SK-N-SH (cell line): ENCODE measurements at regions not wholly inside any gene's neighbourhood (a gene's known extent, or its start where the extent isn't known, plus 50 kb on each side); places are given as distances from the start of the nearest gene placed in this dataset.

ENCODE experiments used
- CTCF ChIA-PET: fragments of 300-600, 350-600 bp; formaldehyde crosslinking; extraction: SDS; loops from one replicate; lab custom pipeline; 2021; lab: Yijun Ruan, JAX
- POLR2A ChIA-PET: fragments of 350-600 bp; sonication (Branson Sonifier 250); formaldehyde crosslinking; extraction: SDS; loops from one replicate; lab custom pipeline; 2020; ENCODE audit warnings: antibody characterized with exemption, inconsistent platforms; lab: Yijun Ruan, JAX
- DNase-seq: peaks from one replicate; pipeline ENCODE4 v3.0.0; 2012
- H2AFZ ChIP-seq: fragments of 200-600 bp; sonication (generic); 2 replicates; pipeline ENCODE4 v1.8.1; 2016; ENCODE audit warnings: antibody characterized with exemption, mild to moderate bottlenecking, low read depth
- H3F3A ChIP-seq: fragments of 200-600 bp; sonication (generic); replicated peaks from 2 replicates; pipeline ENCODE3; 2016; ENCODE audit warnings: antibody characterized with exemption, mild to moderate bottlenecking; ENCODE audit not compliant: insufficient read depth
- H3K27ac ChIP-seq, 2 experiments: fragments of 200-500 bp in 1 of 2; fragments of 200-600 bp in 1 of 2; sonication (Bioruptor generic) in 1 of 2; sonication (generic), shearing (Covaris generic) in 1 of 2; 2 replicates each; pipeline versions ENCODE4 v1.5.1 to v1.6.1; 2014 to 2016; ENCODE audit warnings: low read depth in 2 of 2, inconsistent platforms in 1 of 2, low read length in 1 of 2, mild to moderate bottlenecking in 1 of 2, mixed read lengths in 1 of 2
- H3K27me3 ChIP-seq: fragments of 200-600 bp; sonication (generic), shearing (Covaris generic); 2 replicates; pipeline ENCODE4 v1.6.1; 2016; ENCODE audit warnings: mixed run types; ENCODE audit not compliant: insufficient read depth
- H3K36me3 ChIP-seq, 2 experiments: fragments of 200-500 bp in 1 of 2; fragments of 200-600 bp in 1 of 2; sonication (Bioruptor generic) in 1 of 2; sonication (generic) in 1 of 2; replicated peaks in 1 of 2; 2 replicates each; pipeline versions ENCODE3 to v1.5.1; 2014 to 2016; ENCODE audit warnings: low read length in 1 of 2, mild to moderate bottlenecking in 1 of 2; ENCODE audit not compliant: insufficient read depth in 2 of 2, control insufficient read depth in 1 of 2
- H3K4me1 ChIP-seq, 2 experiments: fragments of 200-500 bp in 1 of 2; fragments of 200-600 bp in 1 of 2; sonication (Bioruptor generic) in 1 of 2; sonication (generic), shearing (Covaris generic) in 1 of 2; 2 replicates each; pipeline versions ENCODE4 v1.5.1 to v1.6.1; 2014 to 2016; ENCODE audit warnings: low read depth in 1 of 2, low read length in 1 of 2, mixed run types in 1 of 2; ENCODE audit not compliant: insufficient read depth in 2 of 2, control insufficient read depth in 1 of 2
- H3K4me2 ChIP-seq: fragments of 200-600 bp; sonication (generic), shearing (Covaris generic); 2 replicates; pipeline ENCODE4 v1.6.1; 2017; ENCODE audit warnings: mixed run types
- H3K4me3 ChIP-seq, 2 experiments: fragments of 200-500 bp in 1 of 2; fragments of 200-600 bp in 1 of 2; sonication (Bioruptor generic) in 1 of 2; sonication (generic), shearing (Covaris generic) in 1 of 2; 2 replicates each; pipeline versions ENCODE4 v1.5.1 to v1.8.1; 2014 to 2016; ENCODE audit warnings: low read depth in 2 of 2, inconsistent platforms in 1 of 2, low read length in 1 of 2, mild to moderate bottlenecking in 1 of 2, mixed read lengths in 1 of 2, moderate library complexity in 1 of 2
- H3K79me2 ChIP-seq: fragments of 200-600 bp; sonication (generic); 2 replicates; pipeline ENCODE4 v1.8.1; 2017; ENCODE audit warnings: mild to moderate bottlenecking; ENCODE audit not compliant: insufficient read depth
- H3K9ac ChIP-seq: fragments of 200-600 bp; sonication (generic); 2 replicates; pipeline ENCODE4 v1.6.1; 2017; ENCODE audit warnings: mixed run types
- H3K9me2 ChIP-seq: fragments of 200-600 bp; sonication (generic); 2 replicates; pipeline ENCODE4 v1.6.1; 2017; ENCODE audit warnings: mixed run types
- H3K9me3 ChIP-seq: fragments of 200-600 bp; sonication (generic); 2 replicates; pipeline ENCODE4 v1.6.1; 2017; ENCODE audit warnings: mixed run types, mild to moderate bottlenecking, moderate library complexity
- H4K20me1 ChIP-seq: fragments of 200-600 bp; sonication (generic); 2 replicates; pipeline ENCODE4 v1.6.1; 2017; ENCODE audit warnings: mild to moderate bottlenecking, mixed run types; ENCODE audit not compliant: insufficient read depth
- CHD2 ChIP-seq: fragments of 150-350 bp; IDR thresholded peaks from 2 replicates; pipeline ENCODE4 v1.6.1; 2018; ENCODE audit warnings: low read length; ENCODE audit not compliant: partially characterized antibody
- CTCF ChIP-seq: fragments of 200-600 bp; sonication (generic); IDR thresholded peaks from 2 replicates; pipeline ENCODE4 v1.6.1; 2017; ENCODE audit warnings: antibody characterized with exemption, mild to moderate bottlenecking, moderate library complexity
- ELF1 ChIP-seq: IDR thresholded peaks from 2 replicates; pipeline ENCODE4 v1.4.0; 2012
- FOSL2 ChIP-seq: IDR thresholded peaks from 2 replicates; pipeline ENCODE4 v1.4.0; 2012; ENCODE audit warnings: low read depth, mild to moderate bottlenecking, moderate library complexity, borderline replicate concordance
- FOXM1 ChIP-seq: IDR thresholded peaks from 2 replicates; pipeline ENCODE4 v1.4.0; 2012; ENCODE audit warnings: low read depth, mild to moderate bottlenecking
- GABPA ChIP-seq: IDR thresholded peaks from 2 replicates; pipeline ENCODE4 v1.4.0; 2012; ENCODE audit warnings: low read depth, mild to moderate bottlenecking
- GATA2 ChIP-seq: sonication (generic); formaldehyde crosslinking; IDR thresholded peaks from 2 replicates; pipeline ENCODE4 v1.5.0; 2020; ENCODE audit warnings: mild to moderate bottlenecking, missing genetic modification reagents
- IRF3 ChIP-seq: fragments of 150-350 bp; IDR thresholded peaks from 2 replicates; pipeline ENCODE4 v1.6.1; 2016; ENCODE audit warnings: mild to moderate bottlenecking, low read depth, low read length
- MEF2A ChIP-seq: IDR thresholded peaks from 2 replicates; pipeline ENCODE4 v1.4.0; 2012; ENCODE audit warnings: low read depth, borderline replicate concordance
- NRF1 ChIP-seq: IDR thresholded peaks from 2 replicates; pipeline ENCODE4 v1.6.1; 2012; ENCODE audit warnings: low read depth, mild to moderate bottlenecking, low read length
- PBX3 ChIP-seq: IDR thresholded peaks from 2 replicates; pipeline ENCODE4; 2012
- POLR2AphosphoS5 ChIP-seq: IDR thresholded peaks from 2 replicates; pipeline ENCODE4 v1.6.1; 2012; ENCODE audit warnings: low read depth, low read length
- SIN3A ChIP-seq: IDR thresholded peaks from 2 replicates; pipeline ENCODE4 v1.6.1; 2012; ENCODE audit warnings: low read depth, mild to moderate bottlenecking, low read length, moderate library complexity, borderline replicate concordance
- TCF12 ChIP-seq: IDR thresholded peaks from 2 replicates; pipeline ENCODE4 v1.4.0; 2012
- USF1 ChIP-seq: IDR thresholded peaks from 2 replicates; pipeline ENCODE4 v1.4.0; 2012; ENCODE audit warnings: low read depth, borderline replicate concordance
- USF2 ChIP-seq: fragments of 150-350 bp; IDR thresholded peaks from 2 replicates; pipeline ENCODE4 v1.6.1; 2017; ENCODE audit warnings: antibody characterized with exemption, low read length, low read depth, borderline replicate concordance
- WGBS: methylation state at CpG from one replicate; pipeline ENCODE4 v1.1.6; 2017; ENCODE audit warnings: low lambda C conversion rate; 5-methylcytosine and 5-hydroxymethylcytosine counted together

- ChIA-PET CTCF (no interaction called here), POLR2A (no interaction called here)
- H3K4me1 ChIP-seq, result no peaks in the 10 kb centered on the region; a peak in 1 of 4 replicates
- H3K79me2 ChIP-seq, result no peaks in the 10 kb centered on the region
- H3K9me2 ChIP-seq, result no peaks in the 10 kb centered on the region
- H3K27ac ChIP-seq, result no peak overlapping the region
- H3K9me3 ChIP-seq, result no peaks in the 10 kb centered on the region
- H3K9ac ChIP-seq, result no peak overlapping the region
- no peak overlapping the region for H3K4me2 ChIP-seq
- no peak for DNase-seq
- no peaks in the 10 kb centered on the region for H3K36me3 ChIP-seq
- no peak for TF ChIP-seq CHD2
- TF ChIP-seq ELF1, result no peak
- no peak for TF ChIP-seq USF1
- TF ChIP-seq FOSL2, result no peak
- no peak for TF ChIP-seq CTCF
- no peak for TF ChIP-seq PBX3
- no peak for TF ChIP-seq IRF3
- no peak for TF ChIP-seq NRF1
- no peak for TF ChIP-seq GABPA
- TF ChIP-seq MEF2A, result no peak
- TF ChIP-seq SIN3A, result no peak
- TF ChIP-seq GATA2 (CRISPR knock-in tag), result no peak
- H4K20me1 ChIP-seq, result no peaks in the 10 kb centered on the region
- H3K4me3 ChIP-seq, result no peak overlapping the region
- no peaks in the 10 kb centered on the region; the same call in 1 of the 2 replicates for H3K27me3 ChIP-seq
- H2AFZ ChIP-seq, result no peak overlapping the region
- 59% methylated on average over 4 of the region's 4 CpGs for WGBS
- no peaks in the 10 kb centered on the region for H3F3A ChIP-seq
These were observed 106.8 kb upstream of the CACHD1 start for GRCh38 chr1:64363111-64363510.

- Histone ChIP-seq H3K9ac (no peak overlapping the region), H3K36me3 (no peaks in the 10 kb centered on the region), H3K27ac (no peak overlapping the region), H3K9me2 (no peaks in the 10 kb centered on the region), H3F3A (no peaks in the 10 kb centered on the region), H3K4me3 (no peak overlapping the region), H3K4me1 (no peaks in the 10 kb centered on the region; a peak in 1 of 4 replicates), H3K9me3 (no peaks in the 10 kb centered on the region), H3K79me2 (no peaks in the 10 kb centered on the region), H3K27me3 (no peaks in the 10 kb centered on the region; the same call in 1 of the 2 replicates), H3K4me2 (no peak overlapping the region), H2AFZ (no peak overlapping the region), H4K20me1 (no peaks in the 10 kb centered on the region)
- CTCF ChIA-PET, result no interaction called here
- TF ChIP-seq FOXM1, result no peak
- no peak for TF ChIP-seq TCF12
- no peak for TF ChIP-seq POLR2AphosphoS5
- TF ChIP-seq USF2, result no peak
- no peak for DNase-seq
- POLR2A ChIA-PET, result no interaction called here
These were observed 106.3 kb upstream of the CACHD1 start for GRCh38 chr1:64363616-64364015.
